WTC11 (cell line): ENCODE measurements at regions not wholly inside any gene's neighbourhood (a gene's known extent, or its start where the extent isn't known, plus 50 kb on each side); places are given as distances from the start of the nearest gene placed in this dataset.

Experiments
- ATAC-seq: fragments of 200-7000 bp; cut with Tn5 transposase; 2 replicates; pipeline ENCODE4 v1.10.0; 2021; ENCODE audit warnings: mild to moderate bottlenecking, moderate library complexity
- CTCF ChIA-PET: fragments of 300-600 bp; sonication (Branson Sonifier 250); formaldehyde crosslinking; loops from one replicate; lab custom pipeline; 2021; ENCODE audit warnings: antibody characterized with exemption; lab: Charles Lee
- POLR2A ChIA-PET: fragments of 350-600 bp; sonication (Branson Sonifier 250); formaldehyde crosslinking; loops from one replicate; lab custom pipeline; 2021; ENCODE audit warnings: antibody characterized with exemption; lab: Charles Lee
- DNase-seq: peaks from one replicate; pipeline ENCODE4 v3.0.0; 2021; ENCODE audit warnings: low spot score
- H3K27ac Mint-ChIP-seq: 2 replicates; pipeline ENCODE4 v1.8.0; 2021; ENCODE audit warnings: mixed read lengths
- H3K27me3 Mint-ChIP-seq: 2 replicates; pipeline ENCODE4 v1.8.0; 2021; ENCODE audit warnings: low read depth, mild to moderate bottlenecking, moderate library complexity, mixed read lengths
- H3K36me3 Mint-ChIP-seq: 2 replicates; pipeline ENCODE4 v1.8.0; 2021; ENCODE audit warnings: mixed read lengths
- H3K4me1 Mint-ChIP-seq: 2 replicates; pipeline ENCODE4 v1.8.0; 2022; ENCODE audit warnings: mixed read lengths
- H3K4me3 Mint-ChIP-seq: 2 replicates; pipeline ENCODE4 v1.8.0; 2021; ENCODE audit warnings: mild to moderate bottlenecking, moderate library complexity, mixed read lengths
- H3K9me3 Mint-ChIP-seq: 2 replicates; pipeline ENCODE4 v1.8.0; 2021; ENCODE audit warnings: mixed read lengths
- FOXK1 ChIP-seq: sonication (generic); formaldehyde crosslinking; IDR thresholded peaks from 2 replicates; pipeline ENCODE4 v1.8.0; 2022; ENCODE audit warnings: mild to moderate bottlenecking, moderate library complexity, missing genetic modification reagents
- GABPB1 ChIP-seq: sonication (generic); formaldehyde crosslinking; IDR thresholded peaks from 2 replicates; pipeline ENCODE4 v1.8.1; 2023; ENCODE audit warnings: mild to moderate bottlenecking, missing genetic modification reagents
- IRF2 ChIP-seq: sonication (generic); formaldehyde crosslinking; IDR thresholded peaks from 2 replicates; pipeline ENCODE4 v1.8.0; 2022; ENCODE audit warnings: low read depth, missing genetic modification reagents, borderline replicate concordance
- JAZF1 ChIP-seq: fragments of 250-450 bp; sonication (Bioruptor Pico); IDR thresholded peaks from 2 replicates; pipeline ENCODE4 v1.9.0; 2021; ENCODE audit warnings: moderate library complexity, mild to moderate bottlenecking, inconsistent platforms
- JUN ChIP-seq: sonication (generic); formaldehyde crosslinking; IDR thresholded peaks from 2 replicates; pipeline ENCODE4 v1.8.0; 2023; ENCODE audit warnings: mild to moderate bottlenecking, missing genetic modification reagents
- KAT7 ChIP-seq: sonication (generic); formaldehyde crosslinking; IDR thresholded peaks from 2 replicates; pipeline ENCODE4 v1.8.1; 2023; ENCODE audit warnings: missing genetic modification reagents, mild to moderate bottlenecking, borderline replicate concordance
- MXD4 ChIP-seq: fragments of 250-450 bp; sonication (Bioruptor Pico); IDR thresholded peaks from 2 replicates; pipeline ENCODE4 v1.8.0; 2021; ENCODE audit warnings: mild to moderate bottlenecking, moderate library complexity, borderline replicate concordance
- NFE2L1 ChIP-seq: sonication (generic); formaldehyde crosslinking; IDR thresholded peaks from 2 replicates; pipeline ENCODE4 v1.8.1; 2023; ENCODE audit warnings: missing genetic modification reagents
- NFYB ChIP-seq: sonication (generic); formaldehyde crosslinking; conservative IDR thresholded peaks from 2 replicates; pipeline ENCODE4 v1.8.0; 2022; ENCODE audit warnings: low read depth, missing genetic modification reagents
- SMAD3 ChIP-seq: sonication (generic); formaldehyde crosslinking; IDR thresholded peaks from 2 replicates; pipeline ENCODE4 v1.8.0; 2022; ENCODE audit warnings: missing genetic modification reagents, mild to moderate bottlenecking, borderline replicate concordance
- ZNF263 ChIP-seq: sonication (generic); formaldehyde crosslinking; IDR thresholded peaks from 2 replicates; pipeline ENCODE4 v1.8.1; 2022; ENCODE audit warnings: low read depth, mild to moderate bottlenecking, moderate library complexity, missing genetic modification reagents
- ZNF317 ChIP-seq: sonication (generic); formaldehyde crosslinking; IDR thresholded peaks from 2 replicates; pipeline ENCODE4 v1.8.1; 2023; ENCODE audit warnings: low read depth, mild to moderate bottlenecking, moderate library complexity, missing genetic modification reagents, borderline replicate concordance
- TF ChIP-seq, protein P1 (sequence below): sonication (generic); formaldehyde crosslinking; IDR thresholded peaks from 2 replicates; pipeline ENCODE4 v1.8.1; 2023; ENCODE audit warnings: mild to moderate bottlenecking, missing genetic modification reagents, moderate library complexity
- TF ChIP-seq, protein P2 (sequence below): sonication (generic); formaldehyde crosslinking; IDR thresholded peaks from 2 replicates; pipeline ENCODE4 v1.8.1; 2022; ENCODE audit warnings: mild to moderate bottlenecking, moderate library complexity, missing genetic modification reagents
- TF ChIP-seq, protein P3 (sequence below): sonication (generic); formaldehyde crosslinking; IDR thresholded peaks from 2 replicates; pipeline ENCODE4 v1.8.0; 2022; ENCODE audit warnings: missing genetic modification reagents
- TF ChIP-seq, protein P4 (sequence below): sonication (generic); formaldehyde crosslinking; IDR thresholded peaks from 2 replicates; pipeline ENCODE4 v1.8.1; 2022; ENCODE audit warnings: low read depth, mild to moderate bottlenecking, moderate library complexity, missing genetic modification reagents, borderline replicate concordance
- TF ChIP-seq, protein P5 (sequence below): fragments of 250-450 bp; sonication (Bioruptor Pico); IDR thresholded peaks from 2 replicates; pipeline ENCODE4 v1.9.0; 2021; ENCODE audit warnings: mild to moderate bottlenecking
- TF ChIP-seq, protein P6 (sequence below): fragments of 250-450 bp; sonication (Bioruptor Pico); IDR thresholded peaks from 2 replicates; pipeline ENCODE4 v1.8.0; 2021; ENCODE audit warnings: mild to moderate bottlenecking
- TF ChIP-seq, protein P7 (sequence below): sonication (generic); formaldehyde crosslinking; IDR thresholded peaks from 2 replicates; pipeline ENCODE4 v1.8.0; 2023; ENCODE audit warnings: missing genetic modification reagents

DNA sequence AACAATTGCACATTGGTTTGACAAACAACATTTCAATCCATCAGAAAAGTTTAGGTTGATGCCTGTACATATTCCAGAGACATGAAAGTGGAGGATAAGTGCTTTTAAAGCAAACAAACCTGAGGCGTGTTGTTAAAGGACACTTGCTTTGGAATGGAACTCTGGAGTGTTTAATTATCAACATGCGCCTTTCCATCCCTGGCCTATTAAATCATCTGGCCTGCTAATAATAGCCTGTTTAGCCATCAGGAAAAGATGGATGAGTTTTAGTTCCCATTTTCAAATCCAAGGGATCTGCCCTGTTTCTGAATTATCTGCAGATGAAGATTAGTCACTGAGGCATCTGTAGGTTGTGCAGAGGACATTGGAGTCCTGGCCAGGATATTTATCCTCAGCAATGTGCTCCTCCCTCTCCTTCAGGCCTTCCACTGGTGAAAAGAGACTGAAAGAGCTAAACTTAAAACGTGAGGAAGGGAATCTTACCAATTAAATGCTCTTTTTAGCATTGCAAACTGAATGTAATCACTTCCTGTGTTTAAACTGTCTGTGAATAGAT, 388.9 kb downstream of the PPARGC1A start:
- no peak overlapping the region for H3K27ac Mint-ChIP-seq
- TF ChIP-seq SMAD3 (CRISPR knock-in tag): no peak
- no peak for TF ChIP-seq IRF2
- ChIA-PET POLR2A (no interaction called here), CTCF (no interaction called here)
- DNase-seq (no peak), ATAC-seq (no peak)
- H3K4me1 Mint-ChIP-seq: peaks cover 25% of the 10 kb centered on the region
- peaks cover 20% of the 10 kb centered on the region for H3K36me3 Mint-ChIP-seq
- H3K9me3 Mint-ChIP-seq: peaks cover 28% of the 10 kb centered on the region
- H3K27me3 Mint-ChIP-seq: no peaks in the 10 kb centered on the region
- no peak overlapping the region for H3K4me3 Mint-ChIP-seq

DNA sequence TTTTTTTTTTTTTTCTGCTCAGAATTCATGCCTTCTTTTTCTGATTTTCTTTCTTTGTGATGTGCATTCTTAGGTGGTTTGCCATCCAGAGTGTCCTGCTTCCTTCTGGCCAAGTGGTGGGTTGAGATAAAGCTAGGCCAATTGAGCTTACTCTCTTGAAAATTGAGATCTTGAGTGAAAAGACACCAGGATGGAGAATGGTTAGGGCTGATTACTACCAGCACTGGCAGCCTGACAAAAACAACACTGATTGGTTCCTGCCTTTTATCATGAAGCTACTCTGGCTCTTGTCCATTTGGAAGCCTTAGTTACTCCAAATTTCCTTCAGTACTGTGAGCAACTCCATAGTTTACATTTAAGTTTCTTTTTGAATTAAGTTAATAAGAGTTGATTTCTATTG, 404.0 kb downstream of the PPARGC1A start:
- DNase-seq: no peak
- Mint-ChIP-seq H3K4me3 (no peak overlapping the region), H3K36me3 (no peaks in the 10 kb centered on the region), H3K9me3 (peaks cover 6% of the 10 kb centered on the region), H3K27me3 (no peaks in the 10 kb centered on the region; the same call in 1 of the 2 replicates), H3K27ac (no peak overlapping the region), H3K4me1 (0 out of 2 replicates have a peak, but pooled peaks cover 6% of the 10 kb centered on the region)
- TF ChIP-seq NFYB (CRISPR knock-in tag) (no peak), MXD4 (no peak), ZNF263 (CRISPR knock-in tag) (no peak)
- TF ChIP-seq, protein P1, sequence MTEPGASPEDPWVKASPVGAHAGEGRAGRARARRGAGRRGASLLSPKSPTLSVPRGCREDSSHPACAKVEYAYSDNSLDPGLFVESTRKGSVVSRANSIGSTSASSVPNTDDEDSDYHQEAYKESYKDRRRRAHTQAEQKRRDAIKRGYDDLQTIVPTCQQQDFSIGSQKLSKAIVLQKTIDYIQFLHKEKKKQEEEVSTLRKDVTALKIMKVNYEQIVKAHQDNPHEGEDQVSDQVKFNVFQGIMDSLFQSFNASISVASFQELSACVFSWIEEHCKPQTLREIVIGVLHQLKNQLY (CRISPR knock-in tag): no peak
- ChIA-PET CTCF (interaction anchor here (0.7 kb wide), 1 partner anchor 787 kb away, joined by 5 read pairs; no protein-coding TSS in a partner anchor), POLR2A (interaction anchor here (0.6 kb wide), 1 partner anchor 1088 kb away, joined by 3 read pairs; no protein-coding TSS in a partner anchor)
- no peak for ATAC-seq

DNA sequence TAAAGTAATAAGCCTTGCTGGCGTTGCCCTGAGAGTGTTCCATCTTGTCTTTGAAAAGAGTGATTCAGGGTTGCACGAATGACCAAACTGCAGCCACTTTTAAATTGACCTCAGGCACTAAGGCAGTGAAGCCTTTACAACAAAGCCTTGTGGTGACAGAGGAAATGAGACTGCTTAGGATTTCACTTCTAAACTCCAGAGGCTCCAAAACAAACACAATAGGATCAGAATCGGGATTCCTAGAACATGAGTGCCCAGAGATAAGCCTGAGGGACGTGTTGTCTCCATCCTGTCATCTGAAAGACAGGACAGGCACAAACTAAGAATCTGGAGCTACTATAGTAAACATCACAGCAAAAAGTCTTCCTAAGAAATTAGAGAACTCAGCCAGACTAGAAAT, 405.2 kb downstream of the PPARGC1A start:
- no peak for ATAC-seq
- Mint-ChIP-seq H3K4me3 (no peak overlapping the region), H3K27ac (no peak overlapping the region), H3K36me3 (no peaks in the 10 kb centered on the region), H3K9me3 (peaks cover 6% of the 10 kb centered on the region), H3K4me1 (0 out of 2 replicates have a peak, but pooled peaks cover 6% of the 10 kb centered on the region), H3K27me3 (no peaks in the 10 kb centered on the region; the same call in 1 of the 2 replicates)
- no peak for DNase-seq
- CTCF ChIA-PET: no interaction called here
- no peak for TF ChIP-seq JUN (CRISPR knock-in tag)
- TF ChIP-seq, protein P2, sequence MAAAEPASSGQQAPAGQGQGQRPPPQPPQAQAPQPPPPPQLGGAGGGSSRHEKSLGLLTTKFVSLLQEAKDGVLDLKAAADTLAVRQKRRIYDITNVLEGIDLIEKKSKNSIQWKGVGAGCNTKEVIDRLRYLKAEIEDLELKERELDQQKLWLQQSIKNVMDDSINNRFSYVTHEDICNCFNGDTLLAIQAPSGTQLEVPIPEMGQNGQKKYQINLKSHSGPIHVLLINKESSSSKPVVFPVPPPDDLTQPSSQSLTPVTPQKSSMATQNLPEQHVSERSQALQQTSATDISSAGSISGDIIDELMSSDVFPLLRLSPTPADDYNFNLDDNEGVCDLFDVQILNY (CRISPR knock-in tag): no peak
- TF ChIP-seq, protein P3, sequence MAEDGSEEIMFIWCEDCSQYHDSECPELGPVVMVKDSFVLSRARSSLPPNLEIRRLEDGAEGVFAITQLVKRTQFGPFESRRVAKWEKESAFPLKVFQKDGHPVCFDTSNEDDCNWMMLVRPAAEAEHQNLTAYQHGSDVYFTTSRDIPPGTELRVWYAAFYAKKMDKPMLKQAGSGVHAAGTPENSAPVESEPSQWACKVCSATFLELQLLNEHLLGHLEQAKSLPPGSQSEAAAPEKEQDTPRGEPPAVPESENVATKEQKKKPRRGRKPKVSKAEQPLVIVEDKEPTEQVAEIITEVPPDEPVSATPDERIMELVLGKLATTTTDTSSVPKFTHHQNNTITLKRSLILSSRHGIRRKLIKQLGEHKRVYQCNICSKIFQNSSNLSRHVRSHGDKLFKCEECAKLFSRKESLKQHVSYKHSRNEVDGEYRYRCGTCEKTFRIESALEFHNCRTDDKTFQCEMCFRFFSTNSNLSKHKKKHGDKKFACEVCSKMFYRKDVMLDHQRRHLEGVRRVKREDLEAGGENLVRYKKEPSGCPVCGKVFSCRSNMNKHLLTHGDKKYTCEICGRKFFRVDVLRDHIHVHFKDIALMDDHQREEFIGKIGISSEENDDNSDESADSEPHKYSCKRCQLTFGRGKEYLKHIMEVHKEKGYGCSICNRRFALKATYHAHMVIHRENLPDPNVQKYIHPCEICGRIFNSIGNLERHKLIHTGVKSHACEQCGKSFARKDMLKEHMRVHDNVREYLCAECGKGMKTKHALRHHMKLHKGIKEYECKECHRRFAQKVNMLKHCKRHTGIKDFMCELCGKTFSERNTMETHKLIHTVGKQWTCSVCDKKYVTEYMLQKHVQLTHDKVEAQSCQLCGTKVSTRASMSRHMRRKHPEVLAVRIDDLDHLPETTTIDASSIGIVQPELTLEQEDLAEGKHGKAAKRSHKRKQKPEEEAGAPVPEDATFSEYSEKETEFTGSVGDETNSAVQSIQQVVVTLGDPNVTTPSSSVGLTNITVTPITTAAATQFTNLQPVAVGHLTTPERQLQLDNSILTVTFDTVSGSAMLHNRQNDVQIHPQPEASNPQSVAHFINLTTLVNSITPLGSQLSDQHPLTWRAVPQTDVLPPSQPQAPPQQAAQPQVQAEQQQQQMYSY: no peak
- TF ChIP-seq, all 79 proteins: peak for 0
- POLR2A ChIA-PET: no interaction called here

DNA sequence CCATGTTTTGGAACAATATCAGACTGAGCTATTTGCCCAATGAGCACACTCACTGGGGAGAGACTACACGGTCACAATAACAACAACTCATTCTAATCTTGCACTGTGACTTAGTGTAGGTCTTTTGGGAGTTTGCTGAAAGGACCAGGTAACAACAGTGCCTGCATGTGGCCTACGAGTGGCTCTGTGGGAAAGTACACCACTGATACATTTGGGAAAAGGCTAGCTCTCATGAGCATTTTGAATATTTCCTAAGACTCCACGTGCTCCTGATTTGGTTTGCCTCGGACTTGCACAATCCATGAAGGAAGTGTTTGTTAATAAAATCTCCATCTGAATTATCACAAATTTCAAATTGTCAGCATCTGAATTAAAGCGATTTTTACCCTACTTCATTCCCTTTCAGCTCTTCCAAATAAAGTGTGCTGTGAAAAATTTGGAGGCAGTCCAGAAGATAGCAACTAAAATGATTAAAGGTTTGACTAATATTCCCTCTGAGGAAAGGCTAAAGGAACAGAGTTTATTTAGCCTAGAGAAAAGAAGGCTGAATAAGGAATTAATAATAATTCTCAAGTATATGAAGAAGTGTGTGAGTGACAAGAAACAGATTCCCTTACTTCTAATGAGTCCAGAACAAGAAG, 406.4 kb downstream of the PPARGC1A start:
- no peaks in the 10 kb centered on the region for H3K36me3 Mint-ChIP-seq
- no peaks in the 10 kb centered on the region; the same call in 1 of the 2 replicates for H3K27me3 Mint-ChIP-seq
- DNase-seq (no peak), ATAC-seq (no peak)
- H3K4me3 Mint-ChIP-seq: no peak overlapping the region
- no peak overlapping the region for H3K27ac Mint-ChIP-seq
- peaks cover 6% of the 10 kb centered on the region for H3K9me3 Mint-ChIP-seq
- ChIA-PET CTCF (no interaction called here), POLR2A (no interaction called here)
- 0 out of 2 replicates have a peak, but pooled peaks cover 6% of the 10 kb centered on the region for H3K4me1 Mint-ChIP-seq
- TF ChIP-seq, protein P4, sequence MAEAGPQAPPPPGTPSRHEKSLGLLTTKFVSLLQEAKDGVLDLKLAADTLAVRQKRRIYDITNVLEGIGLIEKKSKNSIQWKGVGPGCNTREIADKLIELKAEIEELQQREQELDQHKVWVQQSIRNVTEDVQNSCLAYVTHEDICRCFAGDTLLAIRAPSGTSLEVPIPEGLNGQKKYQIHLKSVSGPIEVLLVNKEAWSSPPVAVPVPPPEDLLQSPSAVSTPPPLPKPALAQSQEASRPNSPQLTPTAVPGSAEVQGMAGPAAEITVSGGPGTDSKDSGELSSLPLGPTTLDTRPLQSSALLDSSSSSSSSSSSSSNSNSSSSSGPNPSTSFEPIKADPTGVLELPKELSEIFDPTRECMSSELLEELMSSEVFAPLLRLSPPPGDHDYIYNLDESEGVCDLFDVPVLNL: no peak
- TF ChIP-seq JAZF1 (CRISPR knock-in tag) (no peak), NFE2L1 (no peak), ZNF317 (CRISPR knock-in tag) (no peak), FOXK1 (CRISPR knock-in tag) (no peak), KAT7 (no peak), GABPB1 (CRISPR knock-in tag) (no peak)
- TF ChIP-seq, protein P5, sequence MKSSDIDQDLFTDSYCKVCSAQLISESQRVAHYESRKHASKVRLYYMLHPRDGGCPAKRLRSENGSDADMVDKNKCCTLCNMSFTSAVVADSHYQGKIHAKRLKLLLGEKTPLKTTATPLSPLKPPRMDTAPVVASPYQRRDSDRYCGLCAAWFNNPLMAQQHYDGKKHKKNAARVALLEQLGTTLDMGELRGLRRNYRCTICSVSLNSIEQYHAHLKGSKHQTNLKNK (CRISPR knock-in tag): no peak
- TF ChIP-seq, protein P6, sequence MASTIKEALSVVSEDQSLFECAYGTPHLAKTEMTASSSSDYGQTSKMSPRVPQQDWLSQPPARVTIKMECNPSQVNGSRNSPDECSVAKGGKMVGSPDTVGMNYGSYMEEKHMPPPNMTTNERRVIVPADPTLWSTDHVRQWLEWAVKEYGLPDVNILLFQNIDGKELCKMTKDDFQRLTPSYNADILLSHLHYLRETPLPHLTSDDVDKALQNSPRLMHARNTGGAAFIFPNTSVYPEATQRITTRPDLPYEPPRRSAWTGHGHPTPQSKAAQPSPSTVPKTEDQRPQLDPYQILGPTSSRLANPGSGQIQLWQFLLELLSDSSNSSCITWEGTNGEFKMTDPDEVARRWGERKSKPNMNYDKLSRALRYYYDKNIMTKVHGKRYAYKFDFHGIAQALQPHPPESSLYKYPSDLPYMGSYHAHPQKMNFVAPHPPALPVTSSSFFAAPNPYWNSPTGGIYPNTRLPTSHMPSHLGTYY (CRISPR knock-in tag): no peak
- TF ChIP-seq, protein P7, sequence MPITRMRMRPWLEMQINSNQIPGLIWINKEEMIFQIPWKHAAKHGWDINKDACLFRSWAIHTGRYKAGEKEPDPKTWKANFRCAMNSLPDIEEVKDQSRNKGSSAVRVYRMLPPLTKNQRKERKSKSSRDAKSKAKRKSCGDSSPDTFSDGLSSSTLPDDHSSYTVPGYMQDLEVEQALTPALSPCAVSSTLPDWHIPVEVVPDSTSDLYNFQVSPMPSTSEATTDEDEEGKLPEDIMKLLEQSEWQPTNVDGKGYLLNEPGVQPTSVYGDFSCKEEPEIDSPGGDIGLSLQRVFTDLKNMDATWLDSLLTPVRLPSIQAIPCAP (CRISPR knock-in tag): no peak
